IMR-90 (cell line): ENCODE measurements at regions not wholly inside any gene's neighbourhood (a gene's known extent, or its start where the extent isn't known, plus 50 kb on each side); places are given as distances from the start of the nearest gene placed in this dataset.

Experiments
- CEBPB ChIP-seq: IDR thresholded peaks from 2 replicates; pipeline ENCODE4 v1.6.1; 2012; ENCODE audit warnings: low read depth, low read length, improper control_type of control experiment
- MXI1 ChIP-seq: IDR thresholded peaks from 2 replicates; pipeline ENCODE4 v1.6.1; 2012; ENCODE audit warnings: low read depth, mild to moderate bottlenecking, low read length, moderate library complexity, borderline replicate concordance
- SMC3 ChIP-seq: fragments of 150-350 bp; IDR thresholded peaks from 2 replicates; pipeline ENCODE4 v1.6.1; 2016; ENCODE audit warnings: low read depth, mild to moderate bottlenecking, antibody characterized with exemption, low read length, moderate library complexity
- TF ChIP-seq, protein P1 (sequence below): fragments of 150-350 bp; IDR thresholded peaks from 2 replicates; pipeline ENCODE4 v1.6.1; 2017; ENCODE audit warnings: mild to moderate bottlenecking, antibody characterized with exemption, low read length, low read depth

DNA sequence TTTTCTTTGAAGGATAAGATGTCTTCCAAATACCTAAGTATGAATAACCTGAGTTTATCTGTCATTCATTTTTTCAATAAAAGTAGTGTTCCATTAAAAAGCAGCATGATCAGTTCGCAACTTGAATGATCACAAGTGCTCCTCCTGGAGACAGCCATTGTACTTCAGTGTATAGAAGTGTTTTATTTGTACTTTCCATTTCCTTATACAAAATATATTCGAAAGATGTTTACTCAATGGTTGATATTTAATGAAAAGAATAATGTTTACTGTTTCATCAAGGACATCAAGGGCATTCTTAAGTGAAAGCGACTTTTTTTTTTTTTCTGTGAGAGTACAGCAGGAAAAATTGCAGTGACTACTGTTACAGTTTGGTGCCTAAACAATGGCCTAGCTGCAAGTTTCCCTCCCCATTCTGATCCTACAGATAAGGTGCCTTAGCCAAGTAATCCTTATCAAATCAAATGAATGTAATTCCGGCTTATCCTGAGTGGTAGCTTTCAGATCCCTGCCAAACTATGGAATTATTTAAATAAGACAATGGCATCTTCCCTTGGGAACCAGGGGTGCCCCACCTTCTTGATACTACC, 69.0 kb upstream of the IL15 start:
- TF ChIP-seq SMC3 (no peak), CEBPB (no peak), MXI1 (no peak)
- TF ChIP-seq, protein P1, sequence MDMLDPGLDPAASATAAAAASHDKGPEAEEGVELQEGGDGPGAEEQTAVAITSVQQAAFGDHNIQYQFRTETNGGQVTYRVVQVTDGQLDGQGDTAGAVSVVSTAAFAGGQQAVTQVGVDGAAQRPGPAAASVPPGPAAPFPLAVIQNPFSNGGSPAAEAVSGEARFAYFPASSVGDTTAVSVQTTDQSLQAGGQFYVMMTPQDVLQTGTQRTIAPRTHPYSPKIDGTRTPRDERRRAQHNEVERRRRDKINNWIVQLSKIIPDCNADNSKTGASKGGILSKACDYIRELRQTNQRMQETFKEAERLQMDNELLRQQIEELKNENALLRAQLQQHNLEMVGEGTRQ: no peak
